H9 (cell line): ENCODE measurements at regions not wholly inside any gene's neighbourhood (a gene's known extent, or its start where the extent isn't known, plus 50 kb on each side); places are given as distances from the start of the nearest gene placed in this dataset.

Experiments used
- DNase-seq: peaks from one replicate; pipeline ENCODE4 v3.0.0-alpha.2; 2017
- H2AFZ ChIP-seq: one replicate; pipeline ENCODE4 v1.6.1; 2013; ENCODE audit warnings: mild to moderate bottlenecking, low read length, control low read depth, moderate library complexity
- H2AK5ac ChIP-seq: 2 replicates; pipeline ENCODE4 v1.6.1; 2013; ENCODE audit warnings: low read length, control low read depth, mixed read lengths; ENCODE audit not compliant: insufficient read length
- H2BK120ac ChIP-seq: one replicate; pipeline ENCODE4 v1.6.1; 2013; ENCODE audit warnings: low read depth, mild to moderate bottlenecking, low read length, control low read depth, inconsistent platforms; ENCODE audit not compliant: poor library complexity, severe bottlenecking
- H2BK12ac ChIP-seq: 2 replicates; pipeline ENCODE4 v1.6.1; 2013; ENCODE audit warnings: low read length, control low read depth, mixed read lengths, low read depth; ENCODE audit not compliant: insufficient read length
- H2BK15ac ChIP-seq: 2 replicates; pipeline ENCODE4 v1.6.1; 2013; ENCODE audit warnings: low read depth, low read length, control low read depth
- H2BK20ac ChIP-seq: one replicate; pipeline ENCODE4 v1.6.1; 2013; ENCODE audit warnings: low read depth, mild to moderate bottlenecking, low read length, control low read depth, inconsistent platforms; ENCODE audit not compliant: poor library complexity, severe bottlenecking
- H2BK5ac ChIP-seq: 2 replicates; pipeline ENCODE4 v1.6.1; 2013; ENCODE audit warnings: low read length, control low read depth, mixed read lengths; ENCODE audit not compliant: insufficient read length
- H3K14ac ChIP-seq: 2 replicates; pipeline ENCODE4 v1.6.1; 2013; ENCODE audit warnings: low read length, control low read depth; ENCODE audit not compliant: insufficient read depth
- H3K18ac ChIP-seq: 2 replicates; pipeline ENCODE4 v1.6.1; 2013; ENCODE audit warnings: low read depth, mild to moderate bottlenecking, mixed read lengths, low read length, control low read depth; ENCODE audit not compliant: insufficient read length
- H3K23ac ChIP-seq: 2 replicates; pipeline ENCODE4 v1.6.1; 2013; ENCODE audit warnings: low read length, control low read depth, mixed read lengths, low read depth; ENCODE audit not compliant: insufficient read length
- H3K23me2 ChIP-seq: 2 replicates; pipeline ENCODE4 v1.6.1; 2013; ENCODE audit warnings: low read depth, mild to moderate bottlenecking, mixed read lengths, low read length, control low read depth; ENCODE audit not compliant: insufficient read length, poor library complexity, severe bottlenecking
- H3K27ac ChIP-seq: 2 replicates; pipeline ENCODE4 v1.5.1; 2013; ENCODE audit warnings: low read length, control low read depth, mixed read lengths, low read depth; ENCODE audit not compliant: insufficient read length
- H3K27me3 ChIP-seq: 2 replicates; pipeline ENCODE4 v1.6.1; 2013; ENCODE audit warnings: low read length, control low read depth, inconsistent platforms; ENCODE audit not compliant: insufficient read depth
- H3K4ac ChIP-seq: 2 replicates; pipeline ENCODE4 v1.6.1; 2013; ENCODE audit warnings: low read depth, mild to moderate bottlenecking, control low read depth, inconsistent platforms, low read length, moderate library complexity
- H3K4me1 ChIP-seq: 2 replicates; pipeline ENCODE4 v1.6.1; 2013; ENCODE audit warnings: low read length, control low read depth, inconsistent platforms; ENCODE audit not compliant: insufficient read depth
- H3K4me2 ChIP-seq: 2 replicates; pipeline ENCODE4 v1.6.1; 2013; ENCODE audit warnings: low read length, control low read depth, mixed read lengths; ENCODE audit not compliant: insufficient read length, insufficient read depth
- H3K56ac ChIP-seq: 2 replicates; pipeline ENCODE4 v1.6.1; 2013; ENCODE audit warnings: low read depth, mild to moderate bottlenecking, mixed read lengths, low read length, control low read depth; ENCODE audit not compliant: insufficient read length
- H3K79me1 ChIP-seq: 2 replicates; pipeline ENCODE4 v1.6.1; 2013; ENCODE audit warnings: low read depth, mild to moderate bottlenecking, moderate library complexity, low read length, control low read depth, inconsistent platforms; ENCODE audit not compliant: insufficient read depth, poor library complexity, severe bottlenecking
- H3K79me2 ChIP-seq: 2 replicates; pipeline ENCODE4 v1.6.1; 2013; ENCODE audit warnings: low read length, control low read depth, inconsistent platforms; ENCODE audit not compliant: insufficient read depth
- H3K9ac ChIP-seq: 2 replicates; pipeline ENCODE4 v1.6.1; 2013; ENCODE audit warnings: low read length, control low read depth, mixed read lengths; ENCODE audit not compliant: insufficient read length; ENCODE audit errors: extremely low read depth
- H3K9me3 ChIP-seq: one replicate; pipeline ENCODE4 v1.6.1; 2013; ENCODE audit warnings: low read depth, low read length, inconsistent platforms; ENCODE audit not compliant: control insufficient read depth
- H3T11ph ChIP-seq: one replicate; pipeline ENCODE4 v1.6.1; 2013; ENCODE audit warnings: mild to moderate bottlenecking, low read length, control low read depth, inconsistent platforms
- H4K20me1 ChIP-seq: one replicate; pipeline ENCODE4 v1.6.1; 2013; ENCODE audit not compliant: control insufficient read depth, insufficient read length, insufficient read depth
- H4K5ac ChIP-seq: 2 replicates; pipeline ENCODE4 v1.6.1; 2013; ENCODE audit warnings: low read depth, mild to moderate bottlenecking, mixed read lengths, low read length, control low read depth; ENCODE audit not compliant: insufficient read length
- H4K8ac ChIP-seq: replicated peaks from 2 replicates; pipeline ENCODE4 v1.6.1; 2013; ENCODE audit warnings: low read length, control low read depth, mixed read lengths, low read depth; ENCODE audit not compliant: insufficient read length
- H4K91ac ChIP-seq: 2 replicates; pipeline ENCODE4 v1.6.1; 2013; ENCODE audit warnings: low read depth, mild to moderate bottlenecking, moderate library complexity, mixed read lengths, low read length, control low read depth; ENCODE audit not compliant: insufficient read length
- H3K27ac Mint-ChIP-seq, 3 experiments: 2 replicates in 2 of 3; 3 replicates in 1 of 3; pipeline ENCODE4 v1.8.0; 2020 to 2021; ENCODE audit warnings: mixed read lengths in 3 of 3, mild to moderate bottlenecking in 1 of 3, moderate library complexity in 1 of 3
- H3K27me3 Mint-ChIP-seq: 2 replicates; pipeline ENCODE4 v1.8.0; 2021; ENCODE audit warnings: low read depth, mild to moderate bottlenecking, moderate library complexity, mixed read lengths
- H3K36me3 Mint-ChIP-seq, 3 experiments: 2 replicates in 2 of 3; 3 replicates in 1 of 3; pipeline ENCODE4 v1.8.0; 2020 to 2021; ENCODE audit warnings: low read depth in 3 of 3, mixed read lengths in 3 of 3; ENCODE audit not compliant: insufficient read depth in 1 of 3
- H3K4me1 Mint-ChIP-seq, 2 experiments: 2 replicates each; pipeline ENCODE4 v1.8.0; 2020; ENCODE audit warnings: mixed read lengths in 2 of 2
- H3K4me3 Mint-ChIP-seq, 2 experiments: 2 replicates in 1 of 2; 3 replicates in 1 of 2; pipeline ENCODE4 v1.8.0; 2020 to 2021; ENCODE audit warnings: mild to moderate bottlenecking in 2 of 2, mixed read lengths in 2 of 2, moderate library complexity in 1 of 2
- H3K9me3 Mint-ChIP-seq, 2 experiments: 2 replicates in 1 of 2; 3 replicates in 1 of 2; pipeline ENCODE4 v1.8.0; 2020; ENCODE audit warnings: mild to moderate bottlenecking in 2 of 2, mixed read lengths in 2 of 2, moderate library complexity in 1 of 2
- CTCF ChIP-seq: fragments of 200-600 bp; sonication (generic); conservative IDR thresholded peaks from 3 replicates; pipeline ENCODE4 v1.8.0; 2021; ENCODE audit warnings: antibody characterized with exemption, mild to moderate bottlenecking
- WGBS: extraction: QIAGEN DNeasy Blood & Tissue Kit; methylation state at CpG from one replicate; pipeline ENCODE4 v1.1.7; 2013; ENCODE audit warnings: missing lambda C conversion rate, low lambda C conversion rate, mixed read lengths; ENCODE audit not compliant: insufficient read length; ENCODE audit errors: extremely low coverage; 5-methylcytosine and 5-hydroxymethylcytosine counted together

GRCh38 chr2:67670747-67671183 is 273.6 kb downstream of the ETAA1 start:
- H3K4me1 Mint-ChIP-seq: no peaks in the 10 kb centered on the region
- no peaks in the 10 kb centered on the region for H3K79me1 ChIP-seq
- no peak overlapping the region for H4K5ac ChIP-seq
- H2BK15ac ChIP-seq: no peak overlapping the region
- H3K23ac ChIP-seq: no peak overlapping the region
- no peaks in the 10 kb centered on the region for H3K36me3 Mint-ChIP-seq
- no peak overlapping the region for H3K9ac ChIP-seq
- no peak overlapping the region for H2BK20ac ChIP-seq
- no peak overlapping the region for H2AFZ ChIP-seq
- H3K27me3 ChIP-seq: no peaks in the 10 kb centered on the region
- H3K9me3 ChIP-seq: no peaks in the 10 kb centered on the region
- no peak overlapping the region for H3K56ac ChIP-seq
- no peaks in the 10 kb centered on the region for H3K23me2 ChIP-seq
- no peak overlapping the region for H2BK120ac ChIP-seq
- H4K20me1 ChIP-seq: no peaks in the 10 kb centered on the region
- no peaks in the 10 kb centered on the region for H3K4me1 ChIP-seq
- H3K4me2 ChIP-seq: no peak overlapping the region
- no peak overlapping the region for H3T11ph ChIP-seq
- H3K27me3 Mint-ChIP-seq: no peaks in the 10 kb centered on the region
- H3K4me3 Mint-ChIP-seq: no peak overlapping the region
- H3K27ac ChIP-seq: no peak overlapping the region
- no peak overlapping the region for H3K27ac Mint-ChIP-seq
- H2BK12ac ChIP-seq: no peak overlapping the region
- H2BK5ac ChIP-seq: no peak overlapping the region
- H2AK5ac ChIP-seq: no peak overlapping the region
- no peak overlapping the region for H3K4ac ChIP-seq
- no peak for TF ChIP-seq CTCF
- no peaks in the 10 kb centered on the region for H3K79me2 ChIP-seq
- H4K8ac ChIP-seq: no peak overlapping the region
- H3K9me3 Mint-ChIP-seq: no peaks in the 10 kb centered on the region
- no peak overlapping the region for H3K18ac ChIP-seq
- no peak for DNase-seq
- no peak overlapping the region for H3K14ac ChIP-seq
- WGBS: no CpG with 5 or more reads among the region's 6 CpGs
- no peak overlapping the region for H4K91ac ChIP-seq
